ENCODE measurements at regions not wholly inside any gene's neighbourhood (a gene's known extent, or its start where the extent isn't known, plus 50 kb on each side); places are given as distances from the start of the nearest gene placed in this dataset.

- TF ChIP-seq CTCF (IDR thresholded peaks at IDR 0.05; ENCODE audit: low read depth, low read length) (no peak), EZH2phosphoT487 (IDR thresholded peaks at IDR 0.05; ENCODE audit: low read depth) (no peak)
These were observed 888.4 kb downstream of the BCL11A start for GRCh38 chr2:59665021-59665420.

Data from OCI-LY3 (cell line).